Gastrocnemius medialis (tissue), 4 donors: ENCODE measurements at regions not wholly inside any gene's neighbourhood (a gene's known extent, or its start where the extent isn't known, plus 50 kb on each side); places are given as distances from the start of the nearest gene placed in this dataset.

ENCODE experiments used
- ATAC-seq, 2 donors: fragments of 150-250 bp; one replicate each; pipeline ENCODE4 v1.9.1; 2016
- DNase-seq, 2 donors: peaks; one replicate each; pipeline ENCODE4 v3.0.0-alpha.2; 2019
- H3K27ac ChIP-seq, 4 donors: fragments of 200-600 bp; sonication (generic); 1 replicate in 1 of 4; 2 replicates in 3 of 4; pipeline ENCODE4 v1.5.1; 2016 to 2018; ENCODE audit warnings: mild to moderate bottlenecking in 2 of 4, moderate library complexity in 1 of 4
- H3K27me3 ChIP-seq, 3 donors: fragments of 200-600 bp; sonication (generic) in 2 of 3; 1 replicate in 1 of 3; 2 replicates in 2 of 3; pipeline versions ENCODE4 v1.5.1 to v1.6.0; 2016 to 2019; ENCODE audit warnings: mild to moderate bottlenecking in 1 of 3, moderate library complexity in 1 of 3
- H3K36me3 ChIP-seq, 2 donors: fragments of 200-600 bp; sonication (generic) in 1 of 2; one replicate each; pipeline ENCODE4 v1.5.1; 2017 to 2018
- H3K4me1 ChIP-seq, 2 donors: fragments of 200-600 bp; sonication (generic) in 1 of 2; one replicate each; pipeline ENCODE4 v1.5.1; 2016 to 2017; ENCODE audit warnings: mild to moderate bottlenecking in 2 of 2
- H3K4me3 ChIP-seq, 4 donors: fragments of 200-600 bp; sonication (generic) in 3 of 4; 1 replicate in 1 of 4; 2 replicates in 3 of 4; pipeline ENCODE4 v1.5.1; 2016 to 2019; ENCODE audit warnings: mild to moderate bottlenecking in 2 of 4
- H3K9me3 ChIP-seq, 3 donors: fragments of 200-600 bp; sonication (generic) in 2 of 3; 1 replicate in 1 of 3; 2 replicates in 2 of 3; pipeline ENCODE4 v1.5.1; 2016 to 2019
- CTCF ChIP-seq, 5 experiments: fragments of 450-650 bp in 3 of 5; fragments of 200-600 bp in 2 of 5; sonication (generic) in 2 of 5; IDR thresholded peaks in 4 of 5; conservative IDR thresholded peaks in 1 of 5; 1 replicate in 4 of 5; 2 replicates in 1 of 5; pipeline ENCODE4 v1.5.1; 2016 to 2019; ENCODE audit warnings: antibody characterized with exemption in 5 of 5, mild to moderate bottlenecking in 3 of 5, moderate library complexity in 3 of 5
- POLR2A ChIP-seq, 2 donors: fragments of 450-650 bp; IDR thresholded peaks; one replicate each; pipeline ENCODE4 v1.6.1; 2017; ENCODE audit warnings: antibody characterized with exemption in 2 of 2, mild to moderate bottlenecking in 2 of 2, moderate library complexity in 2 of 2
- in situ Hi-C, 4 donors: fragments of 200-750 bp; cut with MboI; loops; one replicate each; pipeline versions ENCODE4 v1.15.0 to v1.8.0; 2017; ENCODE audit warnings: low sequenced_read_pairs in 4 of 4
- intact Hi-C: fragments of 100-400 bp; cut with DNase I; formaldehyde crosslinking; loops from one replicate; pipeline ENCODE4 v1.15.1; 2023; ENCODE audit warnings: low total_unique reads

- in situ Hi-C loops: no loop called here
- no peak for DNase-seq
- no peak overlapping the region for H3K27ac ChIP-seq
- H3K4me3 ChIP-seq: no peak overlapping the region
- no peaks in the 10 kb centered on the region for H3K9me3 ChIP-seq
- ATAC-seq: no peak
- intact Hi-C loops: no loop called here
- H3K36me3 ChIP-seq: no peaks in the 10 kb centered on the region
- H3K27me3 ChIP-seq: no peaks in the 10 kb centered on the region
- TF ChIP-seq POLR2A (IDR thresholded peaks at IDR 0.05) (no peak), CTCF (IDR thresholded peaks at IDR 0.05 in 4 of 5, conservative IDR thresholded peaks at IDR 0.05 in 1 of 5) (no peak)
- no peaks in the 10 kb centered on the region for H3K4me1 ChIP-seq
These were observed 581.8 kb downstream of the PLPP3 start for GRCh38 chr1:55997536-55997935.

- H3K4me1 ChIP-seq: peaks cover 0 to 5% of the 10 kb centered on the region in 2 donors
- H3K36me3 ChIP-seq: no peaks in the 10 kb centered on the region
- H3K9me3 ChIP-seq: no peaks in the 10 kb centered on the region
- H3K4me3 ChIP-seq: no peak overlapping the region
- in situ Hi-C loops: no loop called here
- intact Hi-C loops: no loop called here
- TF ChIP-seq CTCF (IDR thresholded peaks at IDR 0.05 in 4 of 5, conservative IDR thresholded peaks at IDR 0.05 in 1 of 5) (no peak), POLR2A (IDR thresholded peaks at IDR 0.05) (no peak)
- DNase-seq (no peak), ATAC-seq (no peak)
- H3K27ac ChIP-seq: no peak overlapping the region
- H3K27me3 ChIP-seq: no peaks in the 10 kb centered on the region
These were observed 585.6 kb downstream of the PLPP3 start for GRCh38 chr1:55993646-55994318.

- H3K4me3 ChIP-seq: no peak overlapping the region
- in situ Hi-C loops (no loop called here), intact Hi-C loops (no loop called here)
- no peak for DNase-seq
- ATAC-seq: no peak
- no peaks in the 10 kb centered on the region for H3K27me3 ChIP-seq
- H3K27ac ChIP-seq: no peak overlapping the region
- no peaks in the 10 kb centered on the region for H3K9me3 ChIP-seq
- no peaks in the 10 kb centered on the region for H3K36me3 ChIP-seq
- TF ChIP-seq CTCF (IDR thresholded peaks at IDR 0.05 in 4 of 5, conservative IDR thresholded peaks at IDR 0.05 in 1 of 5): no peak
- no peak for TF ChIP-seq POLR2A (IDR thresholded peaks at IDR 0.05)
- H3K4me1 ChIP-seq: peaks cover 3 to 16% of the 10 kb centered on the region in 2 donors
These were observed 589.4 kb downstream of the PLPP3 start for GRCh38 chr1:55990007-55990406.

- H3K4me1 ChIP-seq: peaks cover 3 to 16% of the 10 kb centered on the region in 2 donors
- in situ Hi-C loops: no loop called here
- TF ChIP-seq POLR2A (IDR thresholded peaks at IDR 0.05): no peak
- TF ChIP-seq CTCF (IDR thresholded peaks at IDR 0.05 in 4 of 5, conservative IDR thresholded peaks at IDR 0.05 in 1 of 5): no peak
- no peaks in the 10 kb centered on the region for H3K36me3 ChIP-seq
- no peak overlapping the region for H3K27ac ChIP-seq
- intact Hi-C loops: no loop called here
- no peak overlapping the region for H3K4me3 ChIP-seq
- ATAC-seq: no peak
- H3K9me3 ChIP-seq: no peaks in the 10 kb centered on the region
- no peaks in the 10 kb centered on the region for H3K27me3 ChIP-seq
- no peak for DNase-seq
These were observed 590.4 kb downstream of the PLPP3 start for GRCh38 chr1:55988963-55989452.
